Esophagus squamous epithelium (tissue), 4 donors: ENCODE measurements at regions not wholly inside any gene's neighbourhood (a gene's known extent, or its start where the extent isn't known, plus 50 kb on each side); places are given as distances from the start of the nearest gene placed in this dataset.

Experiments
- POLR2A ChIP-seq, 4 donors: fragments of 450-650 bp; IDR thresholded peaks; one replicate each; pipeline ENCODE4 v1.6.1; 2017; ENCODE audit warnings: antibody characterized with exemption in 4 of 4, mild to moderate bottlenecking in 4 of 4, moderate library complexity in 3 of 4
- TF ChIP-seq, protein P1 (sequence below), 6 experiments: fragments of 450-650 bp in 4 of 6; fragments of 200-600 bp in 2 of 6; sonication (generic) in 2 of 6; IDR thresholded peaks; one replicate each; pipeline ENCODE4 v1.5.1; 2016 to 2019; ENCODE audit warnings: antibody characterized with exemption in 6 of 6, mild to moderate bottlenecking in 4 of 6, moderate library complexity in 4 of 6

DNA sequence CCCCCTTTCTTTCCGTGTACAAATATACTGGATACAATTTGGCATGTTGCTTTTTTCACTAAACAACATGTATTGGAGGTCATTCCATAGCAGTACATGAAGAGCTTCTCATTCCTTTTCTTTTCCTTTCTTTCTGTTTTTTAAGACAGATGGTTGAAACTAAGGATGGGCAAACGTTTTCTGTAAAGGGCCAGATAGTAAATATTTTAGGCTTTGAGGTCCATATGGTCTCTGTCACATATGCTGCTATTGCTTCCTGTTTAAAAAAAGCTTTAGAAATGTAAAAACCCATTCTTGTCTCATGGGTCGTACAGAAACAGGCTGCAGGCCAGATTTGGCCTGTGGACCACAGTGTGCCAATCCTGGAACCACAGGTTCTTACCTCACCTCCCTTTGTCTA lies 160.1 kb downstream of the ACER2 start:
- TF ChIP-seq, protein P1, sequence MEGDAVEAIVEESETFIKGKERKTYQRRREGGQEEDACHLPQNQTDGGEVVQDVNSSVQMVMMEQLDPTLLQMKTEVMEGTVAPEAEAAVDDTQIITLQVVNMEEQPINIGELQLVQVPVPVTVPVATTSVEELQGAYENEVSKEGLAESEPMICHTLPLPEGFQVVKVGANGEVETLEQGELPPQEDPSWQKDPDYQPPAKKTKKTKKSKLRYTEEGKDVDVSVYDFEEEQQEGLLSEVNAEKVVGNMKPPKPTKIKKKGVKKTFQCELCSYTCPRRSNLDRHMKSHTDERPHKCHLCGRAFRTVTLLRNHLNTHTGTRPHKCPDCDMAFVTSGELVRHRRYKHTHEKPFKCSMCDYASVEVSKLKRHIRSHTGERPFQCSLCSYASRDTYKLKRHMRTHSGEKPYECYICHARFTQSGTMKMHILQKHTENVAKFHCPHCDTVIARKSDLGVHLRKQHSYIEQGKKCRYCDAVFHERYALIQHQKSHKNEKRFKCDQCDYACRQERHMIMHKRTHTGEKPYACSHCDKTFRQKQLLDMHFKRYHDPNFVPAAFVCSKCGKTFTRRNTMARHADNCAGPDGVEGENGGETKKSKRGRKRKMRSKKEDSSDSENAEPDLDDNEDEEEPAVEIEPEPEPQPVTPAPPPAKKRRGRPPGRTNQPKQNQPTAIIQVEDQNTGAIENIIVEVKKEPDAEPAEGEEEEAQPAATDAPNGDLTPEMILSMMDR (IDR thresholded peaks at IDR 0.05) = no peak
- TF ChIP-seq POLR2A (IDR thresholded peaks at IDR 0.05) = no peak
